ENCODE measurements at regions not wholly inside any gene's neighbourhood (a gene's known extent, or its start where the extent isn't known, plus 50 kb on each side); places are given as distances from the start of the nearest gene placed in this dataset.
"Not testable (repeated sequence)": the region's sequence is repeated elsewhere in the genome, so short reads cannot be mapped to it uniquely, and the experiment has no call there.

- H3K4me3 ChIP-seq (ENCODE audit: low read length): no peak overlapping the region
- H3K4me2 ChIP-seq (ENCODE audit: low read length): no peak overlapping the region
- H3K27me3 ChIP-seq (ENCODE audit: control insufficient read depth, insufficient read depth, low read length): no peaks in the 10 kb centered on the region
- no peaks in the 10 kb centered on the region for H3K4me1 ChIP-seq (ENCODE audit: control insufficient read depth, insufficient read depth, low read length)
- no peaks in the 10 kb centered on the region for H3K36me3 ChIP-seq (ENCODE audit: insufficient read depth, low read length)
- H3K9ac ChIP-seq (ENCODE audit: low read depth, low read length): no peak overlapping the region
- peaks cover 9% of the 10 kb centered on the region for H3K9me3 ChIP-seq (replicated peaks; ENCODE audit: low read length)
Observed at GRCh38 chr13:58376349-58376748, 744.8 kb downstream of the PCDH17 start.

GRCh38 chr13:58376775-58377174, 745.2 kb downstream of the PCDH17 start:
- peaks cover 9% of the 10 kb centered on the region for H3K9me3 ChIP-seq (replicated peaks; ENCODE audit: low read length)
- no peaks in the 10 kb centered on the region for H3K27me3 ChIP-seq (ENCODE audit: control insufficient read depth, insufficient read depth, low read length)
- H3K4me1 ChIP-seq (ENCODE audit: control insufficient read depth, insufficient read depth, low read length): no peaks in the 10 kb centered on the region
- H3K9ac ChIP-seq (ENCODE audit: low read depth, low read length): no peak overlapping the region
- H3K36me3 ChIP-seq (ENCODE audit: insufficient read depth, low read length): no peaks in the 10 kb centered on the region
- no peak overlapping the region for H3K4me2 ChIP-seq (ENCODE audit: low read length)
- H3K4me3 ChIP-seq (ENCODE audit: low read length): no peak overlapping the region

- H3K36me3 ChIP-seq (ENCODE audit: insufficient read depth, low read length): no peaks in the 10 kb centered on the region
- no peaks in the 10 kb centered on the region for H3K4me1 ChIP-seq (ENCODE audit: control insufficient read depth, insufficient read depth, low read length)
- no peak overlapping the region for H3K4me2 ChIP-seq (ENCODE audit: low read length)
- H3K9me3 ChIP-seq (replicated peaks; ENCODE audit: low read length): no peaks in the 10 kb centered on the region
- H3K27me3 ChIP-seq (ENCODE audit: control insufficient read depth, insufficient read depth, low read length): no peaks in the 10 kb centered on the region
- H3K9ac ChIP-seq (ENCODE audit: low read depth, low read length): no peak overlapping the region
- no peak overlapping the region for H3K4me3 ChIP-seq (ENCODE audit: low read length)
Observed at GRCh38 chr13:58379221-58379620, 747.7 kb downstream of the PCDH17 start.

- H3K4me2 ChIP-seq (ENCODE audit: low read length); H3K36me3 ChIP-seq (ENCODE audit: insufficient read depth, low read length); H3K9me3 ChIP-seq (replicated peaks; ENCODE audit: low read length); H3K27me3 ChIP-seq (ENCODE audit: control insufficient read depth, insufficient read depth, low read length); H3K9ac ChIP-seq (ENCODE audit: low read depth, low read length); H3K4me3 ChIP-seq (ENCODE audit: low read length); H3K4me1 ChIP-seq (ENCODE audit: control insufficient read depth, insufficient read depth, low read length): not testable (repeated sequence)
Observed at GRCh38 chr13:58385336-58385735, 753.8 kb downstream of the PCDH17 start.

- peaks cover 12% of the 10 kb centered on the region for H3K9me3 ChIP-seq (replicated peaks; ENCODE audit: low read length)
- no peak overlapping the region for H3K9ac ChIP-seq (ENCODE audit: low read depth, low read length)
- H3K4me2 ChIP-seq (ENCODE audit: low read length): no peak overlapping the region
- no peaks in the 10 kb centered on the region for H3K36me3 ChIP-seq (ENCODE audit: insufficient read depth, low read length)
- no peak overlapping the region for H3K4me3 ChIP-seq (ENCODE audit: low read length)
- H3K27me3 ChIP-seq (ENCODE audit: control insufficient read depth, insufficient read depth, low read length): no peaks in the 10 kb centered on the region
- H3K4me1 ChIP-seq (ENCODE audit: control insufficient read depth, insufficient read depth, low read length): no peaks in the 10 kb centered on the region
Observed at GRCh38 chr13:58397596-58398387, 766.2 kb downstream of the PCDH17 start.

GRCh38 chr13:58399263-58399662, 767.7 kb downstream of the PCDH17 start:
- H3K4me3 ChIP-seq (ENCODE audit: low read length): no peak overlapping the region
- no peak overlapping the region for H3K9ac ChIP-seq (ENCODE audit: low read depth, low read length)
- peaks cover 12% of the 10 kb centered on the region for H3K9me3 ChIP-seq (replicated peaks; ENCODE audit: low read length)
- no peaks in the 10 kb centered on the region for H3K36me3 ChIP-seq (ENCODE audit: insufficient read depth, low read length)
- H3K4me1 ChIP-seq (ENCODE audit: control insufficient read depth, insufficient read depth, low read length): no peaks in the 10 kb centered on the region
- no peaks in the 10 kb centered on the region for H3K27me3 ChIP-seq (ENCODE audit: control insufficient read depth, insufficient read depth, low read length)
- no peak overlapping the region for H3K4me2 ChIP-seq (ENCODE audit: low read length)

GRCh38 chr13:58406545-58406944, 775.0 kb downstream of the PCDH17 start:
- Histone ChIP-seq H3K9me3 (replicated peaks; ENCODE audit: low read length) (peaks cover 3% of the 10 kb centered on the region), H3K36me3 (ENCODE audit: insufficient read depth, low read length) (no peaks in the 10 kb centered on the region), H3K4me3 (ENCODE audit: low read length) (no peak overlapping the region)

GRCh38 chr13:58429917-58430316, 798.4 kb downstream of the PCDH17 start:
- Histone ChIP-seq H3K9ac (ENCODE audit: low read depth, low read length) (no peak overlapping the region), H3K36me3 (ENCODE audit: insufficient read depth, low read length) (no peaks in the 10 kb centered on the region), H3K4me3 (ENCODE audit: low read length) (no peak overlapping the region), H3K27me3 (ENCODE audit: control insufficient read depth, insufficient read depth, low read length) (no peaks in the 10 kb centered on the region), H3K4me1 (ENCODE audit: control insufficient read depth, insufficient read depth, low read length) (no peaks in the 10 kb centered on the region), H3K9me3 (replicated peaks; ENCODE audit: low read length) (no peaks in the 10 kb centered on the region), H3K4me2 (ENCODE audit: low read length) (no peak overlapping the region)

More at GRCh38 chr13:58406545-58406944, 775.0 kb downstream of the PCDH17 start:
- no peak overlapping the region for H3K4me2 ChIP-seq (ENCODE audit: low read length)
- H3K4me1 ChIP-seq (ENCODE audit: control insufficient read depth, insufficient read depth, low read length): no peaks in the 10 kb centered on the region
- no peaks in the 10 kb centered on the region for H3K27me3 ChIP-seq (ENCODE audit: control insufficient read depth, insufficient read depth, low read length)
- H3K9ac ChIP-seq (ENCODE audit: low read depth, low read length): no peak overlapping the region

- H3K4me3 ChIP-seq (ENCODE audit: low read length): no peak overlapping the region
Observed at GRCh38 chr13:58434943-58435342, 803.4 kb downstream of the PCDH17 start.

GRCh38 chr13:58437427-58437826, 805.9 kb downstream of the PCDH17 start:
- H3K4me3 ChIP-seq (ENCODE audit: low read length): no peak overlapping the region
- peaks cover 2% of the 10 kb centered on the region for H3K9me3 ChIP-seq (replicated peaks; ENCODE audit: low read length)
- H3K9ac ChIP-seq (ENCODE audit: low read depth, low read length): no peak overlapping the region
- H3K27me3 ChIP-seq (ENCODE audit: control insufficient read depth, insufficient read depth, low read length): no peaks in the 10 kb centered on the region
- H3K4me2 ChIP-seq (ENCODE audit: low read length): no peak overlapping the region
- H3K36me3 ChIP-seq (ENCODE audit: insufficient read depth, low read length): no peaks in the 10 kb centered on the region
- no peaks in the 10 kb centered on the region for H3K4me1 ChIP-seq (ENCODE audit: control insufficient read depth, insufficient read depth, low read length)

More at GRCh38 chr13:58434943-58435342, 803.4 kb downstream of the PCDH17 start:
- H3K27me3 ChIP-seq (ENCODE audit: control insufficient read depth, insufficient read depth, low read length): no peaks in the 10 kb centered on the region
- no peaks in the 10 kb centered on the region for H3K9me3 ChIP-seq (replicated peaks; ENCODE audit: low read length)
- H3K4me2 ChIP-seq (ENCODE audit: low read length): no peak overlapping the region
- no peak overlapping the region for H3K9ac ChIP-seq (ENCODE audit: low read depth, low read length)
- no peaks in the 10 kb centered on the region for H3K36me3 ChIP-seq (ENCODE audit: insufficient read depth, low read length)
- H3K4me1 ChIP-seq (ENCODE audit: control insufficient read depth, insufficient read depth, low read length): no peaks in the 10 kb centered on the region

GRCh38 chr13:58446979-58447378, 815.4 kb downstream of the PCDH17 start:
- Histone ChIP-seq H3K4me1 (ENCODE audit: control insufficient read depth, insufficient read depth, low read length) (no peaks in the 10 kb centered on the region), H3K9me3 (replicated peaks; ENCODE audit: low read length) (no peaks in the 10 kb centered on the region)

GRCh38 chr13:58452123-58452623, 820.6 kb downstream of the PCDH17 start:
- H3K4me3 ChIP-seq (ENCODE audit: low read length): no peak overlapping the region
- no peak overlapping the region for H3K9ac ChIP-seq (ENCODE audit: low read depth, low read length)
- no peaks in the 10 kb centered on the region for H3K27me3 ChIP-seq (ENCODE audit: control insufficient read depth, insufficient read depth, low read length)
- no peaks in the 10 kb centered on the region for H3K4me1 ChIP-seq (ENCODE audit: control insufficient read depth, insufficient read depth, low read length)
- no peaks in the 10 kb centered on the region for H3K9me3 ChIP-seq (replicated peaks; ENCODE audit: low read length)
- H3K36me3 ChIP-seq (ENCODE audit: insufficient read depth, low read length): no peaks in the 10 kb centered on the region
- no peak overlapping the region for H3K4me2 ChIP-seq (ENCODE audit: low read length)

More at GRCh38 chr13:58446979-58447378, 815.4 kb downstream of the PCDH17 start:
- H3K36me3 ChIP-seq (ENCODE audit: insufficient read depth, low read length): no peaks in the 10 kb centered on the region
- no peak overlapping the region for H3K9ac ChIP-seq (ENCODE audit: low read depth, low read length)
- H3K4me2 ChIP-seq (ENCODE audit: low read length): no peak overlapping the region
- no peak overlapping the region for H3K4me3 ChIP-seq (ENCODE audit: low read length)
- no peaks in the 10 kb centered on the region for H3K27me3 ChIP-seq (ENCODE audit: control insufficient read depth, insufficient read depth, low read length)
